ENCODE measurements at regions not wholly inside any gene's neighbourhood (a gene's known extent, or its start where the extent isn't known, plus 50 kb on each side); places are given as distances from the start of the nearest gene placed in this dataset.

DNA sequence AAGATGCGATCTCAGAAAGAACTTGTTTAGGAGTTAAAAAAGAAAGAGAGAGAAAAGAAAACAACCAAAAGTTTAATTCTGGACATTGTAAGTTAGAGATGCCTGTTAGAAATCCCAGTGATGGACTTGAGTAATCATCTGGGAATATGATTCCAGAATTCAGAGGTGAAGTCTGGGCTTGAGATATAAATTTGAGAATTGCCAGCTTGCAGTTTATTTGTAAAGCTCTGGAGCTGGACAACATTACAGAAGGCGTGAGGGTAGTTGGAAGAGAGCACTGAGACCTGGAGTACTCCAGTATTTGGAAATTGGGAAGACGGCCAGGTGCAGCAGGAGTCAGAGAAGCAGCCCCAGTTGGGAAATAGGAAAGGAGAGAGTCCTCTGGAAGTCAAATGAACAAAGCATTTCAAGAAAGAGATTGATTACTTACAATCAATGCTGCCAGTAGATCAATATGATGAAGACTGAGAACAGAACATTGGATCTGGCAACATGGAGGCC, 128.8 kb upstream of the ARHGAP28 start:
- Histone ChIP-seq H3K4me2 (ENCODE audit: low read length) (no peak overlapping the region), H3K27me3 (ENCODE audit: insufficient read depth, low read length) (no peaks in the 10 kb centered on the region), H2AFZ (ENCODE audit: low read length) (no peak overlapping the region), H3K36me3 (ENCODE audit: insufficient read depth, low read length) (no peaks in the 10 kb centered on the region), H3K79me2 (ENCODE audit: insufficient read depth, low read length) (no peaks in the 10 kb centered on the region), H3K9me3 (ENCODE audit: low read length) (no peaks in the 10 kb centered on the region), H3K27ac (ENCODE audit: low read depth, low read length, poor library complexity, severe bottlenecking) (no peak overlapping the region), H4K20me1 (ENCODE audit: insufficient read depth, low read length) (no peaks in the 10 kb centered on the region), H3K4me3 (ENCODE audit: low read depth, low read length, poor library complexity, severe bottlenecking) (no peak overlapping the region), H3F3A (ENCODE audit: insufficient read depth, low read length) (no peaks in the 10 kb centered on the region), H3K9me2 (ENCODE audit: low read depth, low read length) (no peaks in the 10 kb centered on the region), H3K4me1 (ENCODE audit: insufficient read depth, low read length, severe bottlenecking) (no peaks in the 10 kb centered on the region), H3K9ac (ENCODE audit: low read length) (no peak overlapping the region)
- TF ChIP-seq EZH2 (IDR thresholded peaks at IDR 0.05; ENCODE audit: borderline replicate concordance, low read length), result no peak
- TF ChIP-seq, protein P1, sequence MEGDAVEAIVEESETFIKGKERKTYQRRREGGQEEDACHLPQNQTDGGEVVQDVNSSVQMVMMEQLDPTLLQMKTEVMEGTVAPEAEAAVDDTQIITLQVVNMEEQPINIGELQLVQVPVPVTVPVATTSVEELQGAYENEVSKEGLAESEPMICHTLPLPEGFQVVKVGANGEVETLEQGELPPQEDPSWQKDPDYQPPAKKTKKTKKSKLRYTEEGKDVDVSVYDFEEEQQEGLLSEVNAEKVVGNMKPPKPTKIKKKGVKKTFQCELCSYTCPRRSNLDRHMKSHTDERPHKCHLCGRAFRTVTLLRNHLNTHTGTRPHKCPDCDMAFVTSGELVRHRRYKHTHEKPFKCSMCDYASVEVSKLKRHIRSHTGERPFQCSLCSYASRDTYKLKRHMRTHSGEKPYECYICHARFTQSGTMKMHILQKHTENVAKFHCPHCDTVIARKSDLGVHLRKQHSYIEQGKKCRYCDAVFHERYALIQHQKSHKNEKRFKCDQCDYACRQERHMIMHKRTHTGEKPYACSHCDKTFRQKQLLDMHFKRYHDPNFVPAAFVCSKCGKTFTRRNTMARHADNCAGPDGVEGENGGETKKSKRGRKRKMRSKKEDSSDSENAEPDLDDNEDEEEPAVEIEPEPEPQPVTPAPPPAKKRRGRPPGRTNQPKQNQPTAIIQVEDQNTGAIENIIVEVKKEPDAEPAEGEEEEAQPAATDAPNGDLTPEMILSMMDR (IDR thresholded peaks at IDR 0.05; ENCODE audit: low read length), result no peak

DNA sequence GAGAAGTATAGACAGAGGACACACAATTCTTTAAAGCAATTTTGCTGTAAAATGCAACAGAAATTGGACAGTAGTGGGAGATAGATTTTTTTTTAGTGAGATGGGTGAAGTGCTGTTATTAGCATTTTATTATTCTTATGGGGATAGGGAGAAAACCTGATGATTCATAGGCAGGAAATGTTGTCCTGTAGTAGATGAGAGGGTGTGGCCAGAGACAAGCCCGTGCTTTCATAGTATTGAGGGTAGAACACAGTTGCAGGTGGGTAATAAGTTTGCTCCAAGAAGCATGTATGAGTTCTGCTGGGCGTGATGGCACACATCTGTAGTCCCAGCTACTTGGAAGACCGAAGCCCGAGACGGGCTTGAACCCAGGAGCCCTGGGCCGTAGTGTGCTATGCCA, 128.3 kb upstream of the ARHGAP28 start:
- H3K9ac ChIP-seq (ENCODE audit: low read length), result no peak overlapping the region
- no peak overlapping the region for H2AFZ ChIP-seq (ENCODE audit: low read length)
- H3K4me3 ChIP-seq (ENCODE audit: low read depth, low read length, poor library complexity, severe bottlenecking), result no peak overlapping the region
- no peaks in the 10 kb centered on the region for H3K4me1 ChIP-seq (ENCODE audit: insufficient read depth, low read length, severe bottlenecking)
- TF ChIP-seq, protein P1 (IDR thresholded peaks at IDR 0.05; ENCODE audit: low read length), result no peak
- TF ChIP-seq EZH2 (IDR thresholded peaks at IDR 0.05; ENCODE audit: borderline replicate concordance, low read length), result no peak
- H3K9me3 ChIP-seq (ENCODE audit: low read length), result no peaks in the 10 kb centered on the region
- H4K20me1 ChIP-seq (ENCODE audit: insufficient read depth, low read length), result no peaks in the 10 kb centered on the region
- H3K79me2 ChIP-seq (ENCODE audit: insufficient read depth, low read length), result no peaks in the 10 kb centered on the region
- H3K27me3 ChIP-seq (ENCODE audit: insufficient read depth, low read length), result no peaks in the 10 kb centered on the region
- no peak overlapping the region for H3K27ac ChIP-seq (ENCODE audit: low read depth, low read length, poor library complexity, severe bottlenecking)
- no peaks in the 10 kb centered on the region for H3K9me2 ChIP-seq (ENCODE audit: low read depth, low read length)
- H3K4me2 ChIP-seq (ENCODE audit: low read length), result no peak overlapping the region
- H3K36me3 ChIP-seq (ENCODE audit: insufficient read depth, low read length), result no peaks in the 10 kb centered on the region
- H3F3A ChIP-seq (ENCODE audit: insufficient read depth, low read length), result no peaks in the 10 kb centered on the region

DNA sequence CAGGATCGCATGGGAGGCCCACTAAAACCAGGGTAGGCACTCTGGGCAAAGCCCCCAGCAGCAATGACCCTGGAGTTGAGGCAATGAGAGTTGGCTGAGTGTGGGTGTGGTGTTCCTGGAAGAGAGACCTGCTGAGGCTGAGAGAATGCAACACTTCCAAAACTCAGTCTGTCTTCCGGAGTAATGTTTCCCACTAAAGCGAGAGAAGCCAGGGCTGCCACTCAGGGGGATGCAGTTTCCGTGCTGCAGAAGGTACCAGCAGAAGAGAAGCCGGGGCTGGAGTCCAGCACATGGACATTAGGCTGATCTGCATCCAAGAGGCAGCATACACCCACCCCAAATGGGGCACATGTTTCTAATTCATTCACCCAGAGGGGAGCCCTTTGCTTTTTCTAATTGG, 127.2 kb upstream of the ARHGAP28 start:
- Histone ChIP-seq H3K9me2 (ENCODE audit: low read depth, low read length) (no peaks in the 10 kb centered on the region), H3K9ac (ENCODE audit: low read length) (no peak overlapping the region), H3K27me3 (ENCODE audit: insufficient read depth, low read length) (no peaks in the 10 kb centered on the region)

More for the DNA sequence above, 127.2 kb upstream of the ARHGAP28 start:
- Histone ChIP-seq H3K79me2 (ENCODE audit: insufficient read depth, low read length) (no peaks in the 10 kb centered on the region), H2AFZ (ENCODE audit: low read length) (no peak overlapping the region), H3K27ac (ENCODE audit: low read depth, low read length, poor library complexity, severe bottlenecking) (no peak overlapping the region), H3K9me3 (ENCODE audit: low read length) (no peaks in the 10 kb centered on the region), H3K4me3 (ENCODE audit: low read depth, low read length, poor library complexity, severe bottlenecking) (no peak overlapping the region), H3K36me3 (ENCODE audit: insufficient read depth, low read length) (no peaks in the 10 kb centered on the region), H4K20me1 (ENCODE audit: insufficient read depth, low read length) (no peaks in the 10 kb centered on the region), H3F3A (ENCODE audit: insufficient read depth, low read length) (no peaks in the 10 kb centered on the region), H3K4me2 (ENCODE audit: low read length) (no peak overlapping the region), H3K4me1 (ENCODE audit: insufficient read depth, low read length, severe bottlenecking) (no peaks in the 10 kb centered on the region)
- no peak for TF ChIP-seq EZH2 (IDR thresholded peaks at IDR 0.05; ENCODE audit: borderline replicate concordance, low read length)
- TF ChIP-seq, protein P1 (IDR thresholded peaks at IDR 0.05; ENCODE audit: low read length), result no peak

Measured in OCI-LY1 (cell line).